Caco-2 (cell line): ENCODE measurements at regions not wholly inside any gene's neighbourhood (a gene's known extent, or its start where the extent isn't known, plus 50 kb on each side); places are given as distances from the start of the nearest gene placed in this dataset.

Source experiments
- BruUV-seq: library from RNA; stranded (reverse); fragments of 400-500 nt; replicated peaks from 2 replicates; lab custom pipeline; 2021; lab: Mats Ljungman, UMichigan
- CTCF ChIA-PET: fragments of 300-600 bp; sonication (Branson Sonifier 250); formaldehyde crosslinking; loops from one replicate; lab custom pipeline; 2022; ENCODE audit warnings: antibody characterized with exemption; lab: Charles Lee
- POLR2A ChIA-PET: fragments of 300-600 bp; sonication (Branson Sonifier 250); formaldehyde crosslinking; loops from one replicate; lab custom pipeline; 2022; ENCODE audit warnings: antibody characterized with exemption; lab: Charles Lee
- DNase-seq, 2 experiments: peaks; one replicate each; pipeline versions ENCODE4 v3.0.0 to v3.0.0-alpha.2; 2020 to 2022
- H3K27me3 ChIP-seq: replicated peaks from 2 replicates; pipeline ENCODE4 v1.6.0; 2011; ENCODE audit warnings: low read length; ENCODE audit not compliant: control insufficient read depth, insufficient read depth
- H3K36me3 ChIP-seq: 2 replicates; pipeline ENCODE4 v1.5.1; 2011; ENCODE audit warnings: low read length; ENCODE audit not compliant: control insufficient read depth, insufficient read depth
- H3K4me1 ChIP-seq: fragments of 250-450 bp; sonication (Bioruptor Pico); 2 replicates; pipeline ENCODE4 v1.5.1; 2020; ENCODE audit warnings: mild to moderate bottlenecking
- H3K4me3 ChIP-seq: 2 replicates; pipeline ENCODE4 v1.5.1; 2011; ENCODE audit warnings: low read depth, mild to moderate bottlenecking, control low read depth, low read length
- H3K9me3 ChIP-seq: fragments of 250-450 bp; sonication (Bioruptor Pico); 2 replicates; pipeline ENCODE4 v1.5.1; 2020; ENCODE audit warnings: mild to moderate bottlenecking, moderate library complexity
- H3K27ac Mint-ChIP-seq: one replicate; pipeline ENCODE4 v1.8.0; 2022; ENCODE audit warnings: mixed read lengths; ENCODE audit not compliant: unreplicated experiment
- H3K27me3 Mint-ChIP-seq: one replicate; pipeline ENCODE4 v1.8.0; 2022; ENCODE audit warnings: mixed read lengths; ENCODE audit not compliant: insufficient read depth, unreplicated experiment
- H3K36me3 Mint-ChIP-seq: one replicate; pipeline ENCODE4 v1.8.0; 2022; ENCODE audit warnings: mild to moderate bottlenecking, mixed read lengths; ENCODE audit not compliant: insufficient read depth, unreplicated experiment
- H3K4me1 Mint-ChIP-seq: one replicate; pipeline ENCODE4 v1.8.0; 2022; ENCODE audit warnings: low read depth, mixed read lengths; ENCODE audit not compliant: unreplicated experiment
- H3K4me3 Mint-ChIP-seq: one replicate; pipeline ENCODE4 v1.8.0; 2022; ENCODE audit warnings: mild to moderate bottlenecking, moderate library complexity, mixed read lengths; ENCODE audit not compliant: unreplicated experiment
- H3K9me3 Mint-ChIP-seq: one replicate; pipeline ENCODE4 v1.8.0; 2022; ENCODE audit warnings: mixed read lengths; ENCODE audit not compliant: unreplicated experiment
- CTCF ChIP-seq, 2 experiments: fragments of 200-600 bp in 1 of 2; IDR thresholded peaks; 1 replicate in 1 of 2; 2 replicates in 1 of 2; pipeline versions ENCODE4 v1.5.1 to v1.8.0; 2011 to 2022; ENCODE audit warnings: antibody characterized with exemption in 1 of 2, control low read depth in 1 of 2, inconsistent platforms in 1 of 2, low read depth in 1 of 2, low read length in 1 of 2, mild to moderate bottlenecking in 1 of 2, moderate library complexity in 1 of 2; ENCODE audit not compliant: insufficient read depth in 1 of 2, severe bottlenecking in 1 of 2, unreplicated experiment in 1 of 2
- intact Hi-C: fragments of 100-400 bp; cut with micrococcal nuclease; formaldehyde crosslinking; loops from one replicate; pipeline ENCODE4 v1.10.0; 2022; ENCODE audit not compliant: unreplicated experiment

GRCh38 chr14:95466506-95466905, 49.9 kb downstream of the SYNE3 start:
- H3K4me3 Mint-ChIP-seq = no peak overlapping the region
- H3K4me3 ChIP-seq = no peak overlapping the region
- ChIA-PET CTCF (interaction anchor here (1.0 kb wide), 1 partner anchor 14 kb away, joined by 3 read pairs; no protein-coding TSS in a partner anchor), POLR2A (no interaction called here)
- peaks cover 30% of the 10 kb centered on the region for H3K36me3 Mint-ChIP-seq
- no peaks in the 10 kb centered on the region for H3K27me3 ChIP-seq
- no TSS peak for BruUV-seq
- no peak for DNase-seq
- no peaks in the 10 kb centered on the region for H3K9me3 Mint-ChIP-seq
- no peaks in the 10 kb centered on the region for H3K27me3 Mint-ChIP-seq
- peaks cover 30% of the 10 kb centered on the region for H3K4me1 Mint-ChIP-seq
- H3K4me1 ChIP-seq = peaks cover 56% of the 10 kb centered on the region
- no peak for TF ChIP-seq CTCF (IDR thresholded peaks at IDR 0.05; ENCODE audit: insufficient read depth in 1 of 2, low read depth in 1 of 2, low read length in 1 of 2, severe bottlenecking in 1 of 2, unreplicated experiment in 1 of 2)
- H3K9me3 ChIP-seq = no peaks in the 10 kb centered on the region
- peak overlapping the region; percentile 94 for H3K27ac Mint-ChIP-seq
- H3K36me3 ChIP-seq = no peaks in the 10 kb centered on the region
- intact Hi-C loops = no loop called here

GRCh38 chr14:95465936-95466335, 50.5 kb downstream of the SYNE3 start:
- intact Hi-C loops = no loop called here
- POLR2A ChIA-PET = no interaction called here
- Mint-ChIP-seq H3K9me3 (no peaks in the 10 kb centered on the region), H3K36me3 (peaks cover 26% of the 10 kb centered on the region), H3K27ac (no peak overlapping the region), H3K4me1 (peaks cover 24% of the 10 kb centered on the region), H3K4me3 (no peak overlapping the region), H3K27me3 (no peaks in the 10 kb centered on the region)
- no peak for DNase-seq
- CTCF ChIA-PET = interaction anchor here (0.5 to 1.0 kb wide), 2 partner anchors 13 to 33 kb away, joined by 3 to 6 read pairs; no protein-coding TSS in a partner anchor
- H3K9me3 ChIP-seq = no peaks in the 10 kb centered on the region
- no peak for TF ChIP-seq CTCF (IDR thresholded peaks at IDR 0.05; ENCODE audit: insufficient read depth in 1 of 2, low read depth in 1 of 2, low read length in 1 of 2, severe bottlenecking in 1 of 2, unreplicated experiment in 1 of 2)
- H3K36me3 ChIP-seq = no peaks in the 10 kb centered on the region
- no TSS peak for BruUV-seq
- H3K4me1 ChIP-seq = peaks cover 50% of the 10 kb centered on the region
- H3K4me3 ChIP-seq = no peak overlapping the region
- no peaks in the 10 kb centered on the region for H3K27me3 ChIP-seq

- Mint-ChIP-seq H3K4me1 (peaks cover 24% of the 10 kb centered on the region), H3K9me3 (no peaks in the 10 kb centered on the region), H3K36me3 (peaks cover 24% of the 10 kb centered on the region), H3K4me3 (no peak overlapping the region), H3K27me3 (no peaks in the 10 kb centered on the region), H3K27ac (no peak overlapping the region)
- POLR2A ChIA-PET = no interaction called here
- no peaks in the 10 kb centered on the region for H3K36me3 ChIP-seq
- H3K4me1 ChIP-seq = peaks cover 44% of the 10 kb centered on the region
- intact Hi-C loops = no loop called here
- no peaks in the 10 kb centered on the region for H3K9me3 ChIP-seq
- DNase-seq = no peak
- H3K4me3 ChIP-seq = no peak overlapping the region
- no peaks in the 10 kb centered on the region for H3K27me3 ChIP-seq
- TF ChIP-seq CTCF (IDR thresholded peaks at IDR 0.05; ENCODE audit: insufficient read depth in 1 of 2, low read depth in 1 of 2, low read length in 1 of 2, severe bottlenecking in 1 of 2, unreplicated experiment in 1 of 2) = no peak
- CTCF ChIA-PET = interaction anchor here (0.5 to 2.0 kb wide), 2 partner anchors 23 to 51 kb away, joined by 3 to 6 read pairs; partner anchors contain the start of gene SYNE3
- BruUV-seq = no TSS peak
Measured at GRCh38 chr14:95465358-95465757, 51.1 kb downstream of the SYNE3 start.
